ENCODE measurements at regions not wholly inside any gene's neighbourhood (a gene's known extent, or its start where the extent isn't known, plus 50 kb on each side); places are given as distances from the start of the nearest gene placed in this dataset.

DNA sequence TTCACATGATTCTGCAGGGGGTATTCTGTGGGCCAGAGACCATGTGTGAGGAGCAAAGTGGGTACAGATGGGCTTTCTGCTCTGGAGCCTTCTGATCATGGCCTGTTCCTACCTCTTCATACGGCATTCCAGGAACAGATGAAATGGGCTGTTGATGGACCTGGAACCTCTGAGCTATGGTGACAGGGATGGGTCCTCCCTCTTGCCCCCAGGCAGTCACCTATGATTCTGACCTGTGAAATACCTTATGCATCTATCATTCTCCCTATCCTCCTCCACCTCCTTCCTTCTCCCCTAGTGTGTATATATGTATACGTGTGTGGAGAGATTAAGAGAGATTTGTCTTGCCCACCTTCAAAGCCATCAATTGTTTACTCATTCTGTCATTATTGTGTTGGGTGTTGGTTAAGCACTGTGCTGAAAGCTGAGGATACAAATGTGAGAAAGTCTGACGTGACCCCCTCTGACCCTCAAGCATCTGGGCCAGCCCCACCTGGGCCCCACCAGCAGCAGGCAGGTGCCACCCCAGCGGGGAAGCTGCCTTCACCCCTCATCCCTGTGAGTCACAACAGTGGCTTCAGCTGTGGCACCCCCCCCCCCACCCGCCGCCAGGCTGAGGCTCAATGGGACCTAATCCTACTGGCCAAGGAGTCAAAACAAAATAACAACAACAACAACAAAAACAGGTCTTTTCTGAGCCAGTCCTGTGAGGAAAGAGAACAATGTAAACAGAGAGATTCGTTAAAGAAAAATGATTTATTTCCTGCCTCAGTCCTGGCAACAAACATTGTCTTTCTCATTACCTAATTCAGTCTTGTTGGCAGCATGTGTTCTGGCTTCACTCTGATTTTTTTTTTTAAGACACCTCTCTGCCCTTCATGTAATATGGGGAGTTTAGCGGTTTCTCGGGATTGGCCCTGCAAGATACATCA, 103.8 kb upstream of the CDC42EP3 start:
- TF ChIP-seq YY1 (IDR thresholded peaks at IDR 0.05; ENCODE audit: insufficient read depth, insufficient read length) (no peak), ZNF274 (IDR thresholded peaks at IDR 0.05; ENCODE audit: low read depth, low read length) (no peak)

All from NT2/D1 (cell line).